ENCODE measurements at regions not wholly inside any gene's neighbourhood (a gene's known extent, or its start where the extent isn't known, plus 50 kb on each side); places are given as distances from the start of the nearest gene placed in this dataset.

GRCh38 chr1:88503646-88504045, 180.4 kb upstream of the PKN2 start:
- no peak for TF ChIP-seq CTCF (IDR thresholded peaks at IDR 0.05)
- TF ChIP-seq POLR2A (IDR thresholded peaks at IDR 0.05) = no peak
- no peak for TF ChIP-seq EP300 (IDR thresholded peaks at IDR 0.05)
- TF ChIP-seq POLR2AphosphoS5 (IDR thresholded peaks at IDR 0.05) = no peak
